OCI-LY7 (cell line): ENCODE measurements at regions not wholly inside any gene's neighbourhood (a gene's known extent, or its start where the extent isn't known, plus 50 kb on each side); places are given as distances from the start of the nearest gene placed in this dataset.

ENCODE experiments used
- BruUV-seq: library from RNA; stranded (reverse); fragments of 400-500 nt; replicated peaks from 2 replicates; lab custom pipeline; 2021; lab: Mats Ljungman, UMichigan
- CTCF ChIA-PET: fragments of 300-600 bp; sonication (Branson Sonifier 250); formaldehyde crosslinking; loops from one replicate; lab custom pipeline; 2022; ENCODE audit warnings: antibody characterized with exemption; ENCODE audit not compliant: unreplicated experiment; lab: Charles Lee
- POLR2A ChIA-PET: fragments of 300-600 bp; sonication (Branson Sonifier 250); formaldehyde crosslinking; loops from one replicate; lab custom pipeline; 2022; ENCODE audit warnings: antibody characterized with exemption; lab: Charles Lee
- DNase-seq: peaks from one replicate; pipeline ENCODE4 v3.0.0-alpha.2; 2015; ENCODE audit warnings: low spot score
- H2AFZ ChIP-seq: fragments of 200-600 bp; sonication (generic), shearing (Covaris generic); 2 replicates; pipeline ENCODE4 v1.6.1; 2014; ENCODE audit warnings: mild to moderate bottlenecking, antibody characterized with exemption, low read length, moderate library complexity
- H3K27ac ChIP-seq: fragments of 200-600 bp; sonication (generic); 2 replicates; pipeline ENCODE4 v1.5.1; 2014; ENCODE audit warnings: mixed run types, low read depth, mild to moderate bottlenecking, moderate library complexity, low read length, inconsistent platforms; ENCODE audit not compliant: poor library complexity, severe bottlenecking
- H3K36me3 ChIP-seq: fragments of 200-600 bp; sonication (generic); 2 replicates; pipeline ENCODE4 v1.6.1; 2014; ENCODE audit warnings: mild to moderate bottlenecking, antibody characterized with exemption, low read length, moderate library complexity, mixed read lengths; ENCODE audit not compliant: insufficient read depth
- H3K4me1 ChIP-seq: fragments of 200-600 bp; sonication (generic); 2 replicates; pipeline ENCODE4 v1.5.1; 2014; ENCODE audit warnings: mild to moderate bottlenecking, low read length; ENCODE audit not compliant: insufficient read depth, poor library complexity, severe bottlenecking
- H3K4me2 ChIP-seq: fragments of 200-600 bp; sonication (generic); 2 replicates; pipeline ENCODE4 v1.6.1; 2014; ENCODE audit warnings: mild to moderate bottlenecking, low read length
- H3K4me3 ChIP-seq: fragments of 200-600 bp; sonication (generic); 2 replicates; pipeline ENCODE4 v1.5.1; 2014; ENCODE audit warnings: mild to moderate bottlenecking, low read depth, low read length; ENCODE audit not compliant: poor library complexity, severe bottlenecking
- H3K79me2 ChIP-seq: fragments of 200-600 bp; sonication (generic); 2 replicates; pipeline ENCODE4 v1.6.1; 2016; ENCODE audit warnings: low read depth, mild to moderate bottlenecking, low read length, moderate library complexity, mixed read lengths; ENCODE audit not compliant: insufficient read depth
- H3K9me2 ChIP-seq: fragments of 200-600 bp; sonication (generic); 2 replicates; pipeline ENCODE4 v1.6.1; 2016; ENCODE audit warnings: mild to moderate bottlenecking, low read length, mixed read lengths; ENCODE audit not compliant: insufficient read depth
- H3K9me3 ChIP-seq: fragments of 200-600 bp; sonication (generic); 2 replicates; pipeline ENCODE4 v1.6.1; 2014; ENCODE audit warnings: mild to moderate bottlenecking, mixed run types, low read length, mixed read lengths
- H4K20me1 ChIP-seq: fragments of 200-600 bp; sonication (generic); 2 replicates; pipeline ENCODE4 v1.6.1; 2014; ENCODE audit warnings: mild to moderate bottlenecking, antibody characterized with exemption, low read length, moderate library complexity, mixed read lengths; ENCODE audit not compliant: insufficient read depth
- EZH2phosphoT487 ChIP-seq: fragments of 200-600 bp; sonication (generic); IDR thresholded peaks from 2 replicates; pipeline ENCODE4 v1.6.1; 2018; ENCODE audit warnings: low read depth, borderline replicate concordance, mild to moderate bottlenecking, mixed run types, antibody characterized with exemption, low read length, moderate library complexity, mixed read lengths
- intact Hi-C: fragments of 100-400 bp; cut with micrococcal nuclease; formaldehyde crosslinking; loops from one replicate; pipeline ENCODE4 v1.10.0; 2022; ENCODE audit not compliant: unreplicated experiment
- TF ChIP-seq, protein P1 (sequence below): fragments of 200-600 bp; sonication (generic); conservative IDR thresholded peaks from 2 replicates; pipeline ENCODE4 v1.5.1; 2014; ENCODE audit warnings: mild to moderate bottlenecking, antibody characterized with exemption, low read length, moderate library complexity, mixed read lengths

DNA sequence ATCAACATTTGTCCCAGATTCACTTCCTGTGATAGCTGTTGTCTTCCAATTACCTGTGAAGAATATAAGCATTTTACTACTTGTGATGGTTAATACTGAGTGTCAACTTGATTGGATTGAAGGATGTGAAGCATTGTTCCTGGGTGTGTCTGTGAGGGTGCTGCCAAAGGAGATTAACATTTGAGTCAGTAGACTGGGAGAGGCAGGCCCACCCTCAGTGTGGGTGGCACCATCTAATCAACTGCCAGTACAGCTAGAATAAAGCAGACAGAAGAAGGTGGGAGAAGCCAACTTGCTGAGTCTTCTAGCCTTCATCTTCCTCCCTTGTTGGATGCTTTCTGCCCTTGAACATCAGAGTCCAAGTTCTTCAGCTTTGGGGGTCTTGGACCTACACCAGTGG is 660.4 kb upstream of the GOT2 start:
- BruUV-seq: no TSS peak
- Histone ChIP-seq H2AFZ (no peak overlapping the region), H3K27ac (no peak overlapping the region), H3K79me2 (no peaks in the 10 kb centered on the region), H3K4me2 (no peak overlapping the region), H3K4me3 (no peak overlapping the region), H3K9me3 (no peaks in the 10 kb centered on the region), H3K4me1 (no peaks in the 10 kb centered on the region), H3K36me3 (no peaks in the 10 kb centered on the region), H4K20me1 (no peaks in the 10 kb centered on the region), H3K9me2 (no peaks in the 10 kb centered on the region)
- TF ChIP-seq, protein P1, sequence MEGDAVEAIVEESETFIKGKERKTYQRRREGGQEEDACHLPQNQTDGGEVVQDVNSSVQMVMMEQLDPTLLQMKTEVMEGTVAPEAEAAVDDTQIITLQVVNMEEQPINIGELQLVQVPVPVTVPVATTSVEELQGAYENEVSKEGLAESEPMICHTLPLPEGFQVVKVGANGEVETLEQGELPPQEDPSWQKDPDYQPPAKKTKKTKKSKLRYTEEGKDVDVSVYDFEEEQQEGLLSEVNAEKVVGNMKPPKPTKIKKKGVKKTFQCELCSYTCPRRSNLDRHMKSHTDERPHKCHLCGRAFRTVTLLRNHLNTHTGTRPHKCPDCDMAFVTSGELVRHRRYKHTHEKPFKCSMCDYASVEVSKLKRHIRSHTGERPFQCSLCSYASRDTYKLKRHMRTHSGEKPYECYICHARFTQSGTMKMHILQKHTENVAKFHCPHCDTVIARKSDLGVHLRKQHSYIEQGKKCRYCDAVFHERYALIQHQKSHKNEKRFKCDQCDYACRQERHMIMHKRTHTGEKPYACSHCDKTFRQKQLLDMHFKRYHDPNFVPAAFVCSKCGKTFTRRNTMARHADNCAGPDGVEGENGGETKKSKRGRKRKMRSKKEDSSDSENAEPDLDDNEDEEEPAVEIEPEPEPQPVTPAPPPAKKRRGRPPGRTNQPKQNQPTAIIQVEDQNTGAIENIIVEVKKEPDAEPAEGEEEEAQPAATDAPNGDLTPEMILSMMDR: no peak
- TF ChIP-seq EZH2phosphoT487: no peak
- ChIA-PET CTCF (no interaction called here), POLR2A (no interaction called here)
- intact Hi-C loops: no loop called here
- DNase-seq: no peak

DNA sequence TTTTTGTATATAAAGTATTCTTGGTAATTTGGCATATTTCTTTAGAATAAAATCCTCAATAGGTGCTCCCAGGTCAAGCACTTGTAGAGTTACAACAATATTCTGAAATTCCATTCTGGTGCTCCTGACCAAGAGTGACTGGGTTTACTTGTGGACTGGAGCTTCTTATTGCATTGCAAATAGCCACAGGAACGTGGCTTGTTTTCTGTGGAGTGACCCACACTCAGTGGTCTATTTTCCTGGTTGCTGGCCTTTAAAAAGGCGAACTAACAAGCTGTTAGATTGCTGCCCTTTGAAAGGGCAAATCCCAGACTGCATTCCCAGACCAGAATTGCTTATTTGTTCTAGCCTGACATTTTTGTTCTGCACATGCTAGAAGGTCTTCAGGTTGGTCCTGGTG is 658.8 kb upstream of the GOT2 start:
- Histone ChIP-seq H3K4me2 (no peak overlapping the region), H3K36me3 (no peaks in the 10 kb centered on the region), H2AFZ (no peak overlapping the region), H4K20me1 (no peaks in the 10 kb centered on the region), H3K4me3 (no peak overlapping the region), H3K27ac (no peak overlapping the region), H3K79me2 (no peaks in the 10 kb centered on the region), H3K9me3 (no peaks in the 10 kb centered on the region), H3K4me1 (no peaks in the 10 kb centered on the region), H3K9me2 (no peaks in the 10 kb centered on the region)
- CTCF ChIA-PET: no interaction called here
- intact Hi-C loops: no loop called here
- BruUV-seq: no TSS peak
- TF ChIP-seq EZH2phosphoT487: no peak
- TF ChIP-seq, protein P1: no peak
- POLR2A ChIA-PET: interaction anchor here (1.1 to 1.4 kb wide), 2 partner anchors 9 to 11 kb away, joined by 5 to 6 read pairs; no protein-coding TSS in a partner anchor
- no peak for DNase-seq

DNA sequence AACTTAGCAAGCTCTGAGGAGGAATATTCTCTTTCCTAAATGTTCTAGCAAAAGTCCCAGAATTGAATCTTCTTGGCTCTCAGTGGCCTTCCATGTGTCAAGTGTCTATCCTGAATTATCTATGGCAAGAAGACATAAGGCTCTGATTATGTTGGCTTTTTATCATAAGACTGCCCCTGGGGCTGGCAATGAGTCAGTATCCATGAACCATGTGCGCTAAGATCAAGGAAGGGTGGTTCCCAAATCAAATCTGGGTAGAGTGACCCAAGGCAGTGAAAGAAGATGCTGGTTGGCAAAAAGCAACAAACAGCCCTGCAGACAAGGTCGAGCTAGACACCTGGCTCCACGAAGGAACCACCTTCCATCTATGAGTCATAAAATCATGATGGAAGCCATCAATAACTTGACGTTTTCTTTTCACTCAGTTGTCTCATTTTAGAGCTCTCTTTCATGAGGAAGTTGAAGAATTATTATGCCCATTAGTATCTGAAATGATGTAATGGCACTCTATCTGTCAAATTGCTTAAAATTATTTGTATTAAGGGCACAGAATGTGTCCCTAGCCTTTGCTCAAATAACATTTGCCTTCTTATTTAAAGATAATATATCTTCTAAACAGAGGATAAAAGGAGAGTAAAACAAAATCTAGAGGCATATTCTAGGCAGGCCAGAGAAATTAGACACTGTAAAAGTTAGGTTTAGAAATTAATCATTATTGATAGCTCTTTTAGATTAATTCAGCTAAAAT is 657.7 kb upstream of the GOT2 start:
- Histone ChIP-seq H3K36me3 (no peaks in the 10 kb centered on the region), H4K20me1 (no peaks in the 10 kb centered on the region), H3K9me2 (no peaks in the 10 kb centered on the region), H3K9me3 (no peaks in the 10 kb centered on the region), H2AFZ (no peak overlapping the region), H3K4me3 (no peak overlapping the region), H3K4me1 (no peaks in the 10 kb centered on the region), H3K4me2 (no peak overlapping the region), H3K79me2 (no peaks in the 10 kb centered on the region), H3K27ac (no peak overlapping the region)
- no peak for DNase-seq
- BruUV-seq: no TSS peak
- TF ChIP-seq, protein P1: no peak
- TF ChIP-seq EZH2phosphoT487: no peak
- ChIA-PET POLR2A (interaction anchor here (0.6 to 1.4 kb wide), 4 partner anchors 10 to 82 kb away, joined by 3 to 6 read pairs (median 4); no protein-coding TSS in a partner anchor), CTCF (no interaction called here)
- intact Hi-C loops: no loop called here
